ENCODE measurements at regions not wholly inside any gene's neighbourhood (a gene's known extent, or its start where the extent isn't known, plus 50 kb on each side); places are given as distances from the start of the nearest gene placed in this dataset.

GRCh38 chr18:22340331-22340730, 77.4 kb downstream of the CTAGE1 start:
- no peaks in the 10 kb centered on the region for H3K4me1 ChIP-seq (ENCODE audit: insufficient read depth, low read length)
- H3K9ac ChIP-seq (ENCODE audit: low read depth, low read length) = no peak overlapping the region
- H3K9me3 ChIP-seq (ENCODE audit: control insufficient read depth, insufficient read depth, low read length) = no peaks in the 10 kb centered on the region
- no peaks in the 10 kb centered on the region for H3K36me3 ChIP-seq (ENCODE audit: insufficient read depth, low read length)

GRCh38 chr18:22339913-22340312, 77.8 kb downstream of the CTAGE1 start:
- Histone ChIP-seq H3K9ac (ENCODE audit: low read depth, low read length) (no peak overlapping the region), H3K36me3 (ENCODE audit: insufficient read depth, low read length) (no peaks in the 10 kb centered on the region), H3K4me1 (ENCODE audit: insufficient read depth, low read length) (no peaks in the 10 kb centered on the region), H3K9me3 (ENCODE audit: control insufficient read depth, insufficient read depth, low read length) (no peaks in the 10 kb centered on the region)

- Histone ChIP-seq H3K36me3 (ENCODE audit: insufficient read depth, low read length) (no peaks in the 10 kb centered on the region), H3K9me3 (ENCODE audit: control insufficient read depth, insufficient read depth, low read length) (no peaks in the 10 kb centered on the region), H3K9ac (ENCODE audit: low read depth, low read length) (no peak overlapping the region), H3K4me1 (ENCODE audit: insufficient read depth, low read length) (no peaks in the 10 kb centered on the region)
Observed at GRCh38 chr18:22337833-22338232, 79.9 kb downstream of the CTAGE1 start.

GRCh38 chr18:22337306-22337705, 80.4 kb downstream of the CTAGE1 start:
- Histone ChIP-seq H3K4me1 (ENCODE audit: insufficient read depth, low read length) (no peaks in the 10 kb centered on the region), H3K36me3 (ENCODE audit: insufficient read depth, low read length) (no peaks in the 10 kb centered on the region), H3K9me3 (ENCODE audit: control insufficient read depth, insufficient read depth, low read length) (no peaks in the 10 kb centered on the region), H3K9ac (ENCODE audit: low read depth, low read length) (no peak overlapping the region)

GRCh38 chr18:22336406-22336805, 81.3 kb downstream of the CTAGE1 start:
- no peaks in the 10 kb centered on the region for H3K4me1 ChIP-seq (ENCODE audit: insufficient read depth, low read length)
- H3K9ac ChIP-seq (ENCODE audit: low read depth, low read length) = no peak overlapping the region
- no peaks in the 10 kb centered on the region for H3K9me3 ChIP-seq (ENCODE audit: control insufficient read depth, insufficient read depth, low read length)
- H3K36me3 ChIP-seq (ENCODE audit: insufficient read depth, low read length) = no peaks in the 10 kb centered on the region

GRCh38 chr18:22335731-22336198, 82.0 kb downstream of the CTAGE1 start:
- H3K36me3 ChIP-seq (ENCODE audit: insufficient read depth, low read length) = no peaks in the 10 kb centered on the region
- H3K4me1 ChIP-seq (ENCODE audit: insufficient read depth, low read length) = peaks cover 6% of the 10 kb centered on the region; the same call in 1 of the 2 replicates
- no peaks in the 10 kb centered on the region for H3K9me3 ChIP-seq (ENCODE audit: control insufficient read depth, insufficient read depth, low read length)
- no peak overlapping the region for H3K9ac ChIP-seq (ENCODE audit: low read depth, low read length)

- H3K4me1 ChIP-seq (ENCODE audit: insufficient read depth, low read length) = peaks cover 11% of the 10 kb centered on the region
- no peaks in the 10 kb centered on the region for H3K36me3 ChIP-seq (ENCODE audit: insufficient read depth, low read length)
- H3K9ac ChIP-seq (ENCODE audit: low read depth, low read length) = no peak overlapping the region
- H3K9me3 ChIP-seq (ENCODE audit: control insufficient read depth, insufficient read depth, low read length) = no peaks in the 10 kb centered on the region
Observed at GRCh38 chr18:22334567-22334966, 83.1 kb downstream of the CTAGE1 start.

- Histone ChIP-seq H3K4me1 (ENCODE audit: insufficient read depth, low read length) (peaks cover 11% of the 10 kb centered on the region), H3K9me3 (ENCODE audit: control insufficient read depth, insufficient read depth, low read length) (no peaks in the 10 kb centered on the region), H3K36me3 (ENCODE audit: insufficient read depth, low read length) (no peaks in the 10 kb centered on the region), H3K9ac (ENCODE audit: low read depth, low read length) (no peak overlapping the region)
Observed at GRCh38 chr18:22332590-22332989, 85.1 kb downstream of the CTAGE1 start.

GRCh38 chr18:22330508-22330907, 87.2 kb downstream of the CTAGE1 start:
- H3K36me3 ChIP-seq (ENCODE audit: insufficient read depth, low read length) = no peaks in the 10 kb centered on the region
- H3K9ac ChIP-seq (ENCODE audit: low read depth, low read length) = no peak overlapping the region
- no peaks in the 10 kb centered on the region for H3K9me3 ChIP-seq (ENCODE audit: control insufficient read depth, insufficient read depth, low read length)
- peaks cover 11% of the 10 kb centered on the region for H3K4me1 ChIP-seq (ENCODE audit: insufficient read depth, low read length)

GRCh38 chr18:22325396-22325795, 92.3 kb downstream of the CTAGE1 start:
- Histone ChIP-seq H3K36me3 (ENCODE audit: insufficient read depth, low read length) (no peaks in the 10 kb centered on the region), H3K4me1 (ENCODE audit: insufficient read depth, low read length) (peaks cover 3% of the 10 kb centered on the region), H3K9me3 (ENCODE audit: control insufficient read depth, insufficient read depth, low read length) (no peaks in the 10 kb centered on the region), H3K9ac (ENCODE audit: low read depth, low read length) (no peak overlapping the region)

- H3K9ac ChIP-seq (ENCODE audit: low read depth, low read length) = peak overlapping the region; percentile 70
- H3K36me3 ChIP-seq (ENCODE audit: insufficient read depth, low read length) = no peaks in the 10 kb centered on the region
- no peaks in the 10 kb centered on the region for H3K9me3 ChIP-seq (ENCODE audit: control insufficient read depth, insufficient read depth, low read length)
- no peaks in the 10 kb centered on the region; the same call in 1 of the 2 replicates for H3K4me1 ChIP-seq (ENCODE audit: insufficient read depth, low read length)
Observed at GRCh38 chr18:22324191-22325131, 93.3 kb downstream of the CTAGE1 start.

GRCh38 chr18:22322243-22322691, 95.4 kb downstream of the CTAGE1 start:
- no peak overlapping the region for H3K9ac ChIP-seq (ENCODE audit: low read depth, low read length)
- no peaks in the 10 kb centered on the region for H3K9me3 ChIP-seq (ENCODE audit: control insufficient read depth, insufficient read depth, low read length)
- H3K4me1 ChIP-seq (ENCODE audit: insufficient read depth, low read length) = no peaks in the 10 kb centered on the region; the same call in 1 of the 2 replicates
- no peaks in the 10 kb centered on the region for H3K36me3 ChIP-seq (ENCODE audit: insufficient read depth, low read length)

GRCh38 chr18:22320771-22321170, 96.9 kb downstream of the CTAGE1 start:
- Histone ChIP-seq H3K9ac (ENCODE audit: low read depth, low read length) (no peak overlapping the region), H3K4me1 (ENCODE audit: insufficient read depth, low read length) (no peaks in the 10 kb centered on the region; the same call in 1 of the 2 replicates), H3K36me3 (ENCODE audit: insufficient read depth, low read length) (no peaks in the 10 kb centered on the region), H3K9me3 (ENCODE audit: control insufficient read depth, insufficient read depth, low read length) (no peaks in the 10 kb centered on the region)

- Histone ChIP-seq H3K4me1 (ENCODE audit: insufficient read depth, low read length) (no peaks in the 10 kb centered on the region; the same call in 1 of the 2 replicates), H3K9ac (ENCODE audit: low read depth, low read length) (no peak overlapping the region), H3K36me3 (ENCODE audit: insufficient read depth, low read length) (no peaks in the 10 kb centered on the region), H3K9me3 (ENCODE audit: control insufficient read depth, insufficient read depth, low read length) (no peaks in the 10 kb centered on the region)
Observed at GRCh38 chr18:22320155-22320554, 97.6 kb downstream of the CTAGE1 start.
